NCI-H2227 (cell line): ENCODE measurements at regions not wholly inside any gene's neighbourhood (a gene's known extent, or its start where the extent isn't known, plus 50 kb on each side); places are given as distances from the start of the nearest gene placed in this dataset.

Source experiments
- DNase-seq: peaks from one replicate; lab custom pipeline; 2025; ENCODE audit not compliant: unreplicated experiment; lab: John Stamatoyannopoulos, UW

DNA sequence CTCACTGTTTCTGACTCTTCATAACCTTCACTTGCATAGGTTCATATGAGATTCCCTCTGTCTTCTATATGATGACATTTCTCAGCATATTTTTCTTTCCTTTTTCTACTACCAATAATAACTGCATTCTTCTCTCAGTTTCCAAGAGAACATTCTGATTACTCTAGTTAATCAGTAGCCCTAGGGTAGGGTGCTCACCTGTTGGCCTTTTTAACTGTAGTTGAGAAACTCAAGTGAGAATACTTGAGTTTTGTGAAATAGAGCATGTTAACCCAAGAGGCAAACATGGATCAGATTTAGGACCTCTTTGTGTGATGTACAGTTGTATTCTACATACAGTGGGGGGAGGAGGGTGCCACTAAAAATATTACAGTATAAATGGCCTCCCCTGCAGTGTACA, 308.0 kb downstream of the CMPK2 start:
- DNase-seq = no peak

DNA sequence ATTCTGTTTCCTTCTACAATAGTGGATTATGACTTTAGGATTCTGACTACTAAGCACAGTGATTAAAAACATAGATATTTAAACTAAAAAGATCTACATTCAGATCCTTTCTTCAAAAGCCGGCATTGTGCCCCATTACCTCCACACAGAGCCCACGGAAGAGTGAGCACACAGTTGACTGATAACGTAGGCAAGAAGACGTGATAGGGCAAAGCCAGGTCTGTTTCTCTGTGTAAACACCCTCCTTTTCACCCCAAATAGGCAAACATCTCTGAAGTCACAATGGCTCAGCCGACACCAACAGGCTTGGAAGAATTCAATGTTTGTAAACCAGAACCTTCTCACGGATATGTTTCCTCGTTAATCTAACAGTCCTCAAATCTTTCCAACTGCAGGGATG, 302.9 kb downstream of the CMPK2 start:
- DNase-seq = no peak

DNA sequence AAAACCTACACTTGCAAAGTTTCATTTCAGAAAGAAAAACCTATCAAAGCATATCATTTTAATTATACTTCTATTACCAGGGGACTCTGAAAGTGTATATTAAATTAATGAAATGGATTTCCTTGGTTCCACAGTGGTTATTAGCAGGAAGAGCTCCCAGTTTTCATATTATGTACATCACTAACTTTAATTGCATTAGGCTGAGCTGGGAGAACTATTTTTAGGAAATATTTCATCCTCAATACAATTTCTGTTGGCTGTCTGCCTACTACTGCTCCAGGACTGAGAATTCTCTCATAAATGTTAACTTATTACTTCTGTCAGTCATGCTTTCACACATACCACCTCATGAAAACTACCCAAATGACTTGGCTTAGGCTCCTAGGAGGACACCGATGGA, 301.4 kb downstream of the CMPK2 start:
- no peak for DNase-seq

DNA sequence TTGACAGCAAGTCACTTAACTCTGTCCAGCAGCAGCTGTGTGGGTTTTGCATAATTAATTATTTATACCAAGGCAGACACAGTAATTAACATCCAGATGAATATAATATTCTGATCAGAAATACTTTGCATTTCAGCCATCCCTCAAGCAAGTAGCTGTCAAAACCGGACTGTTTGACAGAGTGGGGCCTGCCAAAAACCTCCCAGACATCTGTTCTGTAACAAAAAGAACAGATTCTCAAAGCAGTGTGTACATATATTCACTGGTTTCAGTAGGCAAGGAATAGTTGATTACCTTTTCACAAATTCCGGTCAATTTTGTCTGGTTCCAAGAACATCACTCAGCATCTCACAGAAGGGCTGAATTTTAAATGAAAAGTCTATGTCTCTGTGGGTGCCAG, 291.6 kb downstream of the CMPK2 start:
- no peak for DNase-seq

DNA sequence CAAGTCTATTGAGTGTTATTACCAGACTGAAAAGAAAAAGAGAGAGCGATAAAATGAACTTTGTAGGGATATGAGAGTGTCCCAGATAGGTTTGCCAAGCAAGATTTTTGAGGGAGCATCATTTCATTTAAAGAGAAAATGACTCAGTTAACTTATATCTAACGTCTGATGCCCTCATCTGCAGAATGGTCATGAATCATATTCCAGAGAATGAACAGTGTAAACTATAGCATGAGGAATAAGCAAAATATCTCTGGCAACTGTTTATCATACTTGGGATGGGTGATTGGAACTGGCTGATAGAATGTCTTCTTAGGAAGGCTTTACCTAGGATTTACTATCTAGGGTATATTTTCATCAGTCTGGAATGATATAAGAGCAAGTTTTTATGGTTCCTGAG, 289.4 kb downstream of the CMPK2 start:
- DNase-seq = no peak

GRCh38 chr2:6577960-6578359, 287.7 kb downstream of the CMPK2 start:
- no peak for DNase-seq

- peak; percentile 24 for DNase-seq
These were observed 287.3 kb downstream of the CMPK2 start for GRCh38 chr2:6578416-6578815.

DNA sequence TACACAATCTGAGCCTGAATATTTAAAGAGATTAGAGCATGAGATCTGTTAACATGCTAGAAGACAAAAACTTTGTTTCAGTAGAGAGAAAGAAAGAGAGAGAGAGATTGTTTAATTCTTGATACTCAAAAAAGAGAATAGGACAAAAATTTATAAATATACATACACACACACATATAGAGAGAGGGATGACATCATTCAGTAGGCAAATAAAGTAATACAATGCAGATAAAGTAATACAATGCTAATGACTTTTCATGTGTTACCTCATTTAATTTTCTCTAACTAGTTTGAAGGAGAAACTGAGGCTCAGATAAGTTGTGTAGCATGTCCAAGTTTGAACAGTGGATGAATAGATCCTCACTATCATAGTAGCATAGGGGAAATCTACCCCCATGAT, 286.4 kb downstream of the CMPK2 start:
- DNase-seq = no peak

DNA sequence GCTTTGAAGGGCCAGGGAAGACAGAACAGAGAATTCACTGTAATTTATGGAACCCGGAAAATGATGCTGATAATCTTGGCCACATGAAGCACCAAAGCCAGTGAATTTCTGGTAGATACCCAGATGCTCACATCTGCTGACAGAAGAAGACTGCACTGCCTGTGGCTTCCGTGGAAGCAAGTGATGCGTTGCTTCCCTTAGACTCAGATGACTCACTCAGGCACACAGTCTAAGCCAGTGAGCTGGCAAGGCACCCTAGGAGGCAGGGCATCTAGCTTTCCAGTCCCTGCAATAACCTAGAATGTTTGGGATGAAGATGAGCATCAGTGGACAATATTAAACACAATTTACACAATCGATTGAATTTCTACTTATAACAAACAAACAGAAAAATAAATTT, 284.7 kb downstream of the CMPK2 start:
- DNase-seq = no peak

GRCh38 chr2:6589150-6589549, 276.6 kb downstream of the CMPK2 start:
- DNase-seq = no peak

- no peak for DNase-seq
These were observed 275.3 kb downstream of the CMPK2 start for GRCh38 chr2:6590442-6590841.

DNA sequence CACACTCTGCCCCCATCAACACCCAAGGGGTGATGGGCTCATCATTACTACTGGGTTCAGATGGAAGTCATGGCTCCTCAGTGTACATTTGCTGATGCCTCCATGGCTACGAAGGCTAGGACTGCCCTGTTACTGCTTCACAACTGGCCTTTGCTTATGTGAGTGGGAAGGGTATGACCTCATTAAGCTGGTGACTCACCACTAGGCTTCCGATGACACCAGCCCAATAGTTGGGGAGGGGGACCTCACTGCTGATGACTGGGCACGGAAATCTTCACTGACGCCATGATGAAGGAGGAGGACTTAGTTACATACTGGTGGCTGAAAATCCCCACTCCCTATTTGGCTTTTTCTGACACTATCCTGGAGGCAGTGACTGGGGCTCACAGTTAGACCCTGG, 263.2 kb downstream of the CMPK2 start:
- no peak for DNase-seq

DNA sequence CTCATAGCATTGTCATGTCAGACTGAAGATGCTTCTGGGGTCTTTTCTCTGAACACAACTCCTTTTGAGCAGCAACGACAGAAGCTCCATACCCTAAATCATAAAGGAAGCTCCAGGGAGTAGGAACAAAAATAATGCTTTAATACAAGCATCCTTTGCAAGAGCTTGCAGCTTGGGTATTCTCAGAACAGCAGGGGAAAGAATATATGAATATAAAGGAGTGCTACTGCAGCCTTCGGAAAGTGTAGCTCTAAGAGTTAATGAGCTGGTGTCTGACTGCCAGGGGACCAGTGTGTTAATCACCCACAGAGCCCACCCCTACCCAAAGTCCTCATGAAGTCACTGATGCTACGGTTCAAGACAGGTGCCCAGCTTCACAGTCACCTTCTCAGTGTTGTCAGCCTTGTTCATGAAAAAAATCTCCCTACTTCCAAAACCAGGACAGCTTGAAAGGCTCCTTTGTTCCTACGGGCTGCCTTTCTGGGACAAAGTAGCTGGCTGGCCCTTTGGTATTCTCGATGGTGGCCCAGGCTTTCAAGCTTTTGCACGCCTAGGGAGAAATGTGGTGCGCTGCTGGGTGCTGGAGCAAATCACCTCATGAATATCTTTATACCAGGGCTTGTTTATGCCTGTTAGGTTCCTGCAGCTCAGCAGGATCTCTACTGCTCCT, 259.7 kb downstream of the CMPK2 start:
- DNase-seq = no peak

GRCh38 chr2:6617794-6618193, 247.9 kb downstream of the CMPK2 start:
- no peak for DNase-seq

DNA sequence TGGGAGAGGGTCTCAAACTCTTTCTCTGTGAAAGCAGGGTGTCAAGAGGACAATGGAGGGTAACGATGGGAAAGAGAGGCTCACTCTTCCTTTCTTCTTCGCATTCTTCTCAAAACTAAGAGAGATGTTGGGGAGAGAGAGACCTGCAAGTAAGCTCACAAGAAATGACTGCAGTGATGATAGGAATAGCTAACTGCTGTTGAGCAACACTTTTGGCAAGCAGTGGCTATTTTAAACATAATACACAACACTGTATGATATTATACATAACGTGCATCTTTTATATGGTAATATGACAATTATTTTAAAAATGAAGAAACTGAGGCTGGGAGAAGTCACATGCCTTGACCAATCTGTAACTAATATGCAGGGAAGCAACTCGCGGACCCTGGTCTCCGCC, 247.5 kb downstream of the CMPK2 start:
- DNase-seq = no peak

GRCh38 chr2:6623746-6624145, 242.0 kb downstream of the CMPK2 start:
- DNase-seq = no peak

- no peak for DNase-seq
These were observed 239.2 kb downstream of the CMPK2 start for GRCh38 chr2:6626401-6627012.

DNA sequence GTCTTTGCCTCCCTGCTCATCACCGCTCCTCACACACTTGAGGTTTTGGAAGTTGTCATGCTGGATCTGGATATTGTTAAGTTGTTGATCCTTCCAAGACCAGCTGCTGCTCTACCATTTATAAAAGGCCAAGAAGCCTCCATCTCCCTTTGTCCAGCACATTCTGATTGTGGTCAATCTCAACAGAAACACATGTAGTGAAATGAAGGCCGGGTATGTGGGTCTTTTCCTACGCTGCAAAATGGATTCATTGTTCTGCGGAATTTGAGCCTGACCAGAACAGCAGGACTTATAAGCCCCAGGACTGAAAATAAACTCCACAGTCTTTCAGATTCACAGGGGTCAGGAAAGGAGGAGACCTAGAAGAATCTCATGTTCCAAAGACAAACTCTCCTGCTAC, 238.4 kb downstream of the CMPK2 start:
- DNase-seq = no peak

- DNase-seq = no peak
These were observed 235.5 kb downstream of the CMPK2 start for GRCh38 chr2:6630209-6630608.

GRCh38 chr2:6635296-6635695, 230.4 kb downstream of the CMPK2 start:
- no peak for DNase-seq

DNA sequence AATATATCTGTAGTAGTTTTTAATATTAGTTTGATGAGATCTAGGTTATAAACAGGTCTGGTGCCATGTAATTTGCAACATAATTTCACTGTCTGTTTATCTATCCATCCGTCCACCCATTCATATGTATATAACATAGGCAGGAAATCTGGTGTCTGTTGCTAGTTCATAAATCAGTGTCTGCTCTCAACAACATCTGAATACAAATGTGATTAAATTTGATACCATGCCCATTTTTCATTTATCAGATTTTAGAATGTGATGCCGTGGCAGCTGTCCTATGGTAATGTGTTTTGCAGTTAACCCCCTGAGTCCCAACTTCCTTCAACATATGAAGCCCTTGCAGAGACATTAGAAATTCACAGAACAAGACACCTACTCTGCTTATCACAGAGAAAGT, 228.4 kb downstream of the CMPK2 start:
- DNase-seq = no peak

DNA sequence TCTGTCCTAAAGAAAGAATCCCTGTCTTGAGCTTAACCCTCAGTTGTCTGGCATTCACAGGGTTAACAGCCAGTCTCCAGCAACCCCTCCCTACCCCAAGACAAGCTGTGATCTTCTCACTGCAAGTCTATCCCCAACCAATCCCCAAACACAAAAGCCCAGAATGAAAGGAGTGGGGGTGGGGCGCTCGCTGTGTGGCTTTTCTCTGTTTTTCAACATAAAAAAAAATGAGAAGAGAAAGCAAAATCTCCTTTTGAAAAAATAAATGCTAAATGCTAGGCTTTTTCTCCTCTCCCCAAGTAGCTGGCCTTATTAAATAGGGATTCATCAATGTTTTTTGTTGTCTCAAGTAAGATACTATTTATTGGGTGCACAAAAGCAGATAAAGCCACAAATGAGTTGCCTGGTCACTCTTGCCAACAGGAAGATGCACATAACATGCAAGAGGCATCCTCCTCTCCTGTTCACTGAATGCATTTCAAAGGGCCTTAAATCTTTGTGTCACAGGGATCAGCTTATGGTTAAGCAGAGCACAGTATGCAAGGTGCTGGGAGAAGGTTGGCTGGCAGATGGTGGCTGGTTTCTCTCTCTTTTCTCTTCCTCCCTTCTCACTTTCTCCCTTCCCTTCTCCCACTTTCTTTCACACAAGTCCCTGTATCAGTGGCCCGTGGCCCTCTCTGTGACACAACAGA, 225.6 kb downstream of the CMPK2 start:
- peak; percentile 62 for DNase-seq

- DNase-seq = peak; percentile 39
These were observed 225.1 kb downstream of the CMPK2 start for GRCh38 chr2:6640621-6641015.
